Osteoblast (primary cell): ENCODE measurements at regions not wholly inside any gene's neighbourhood (a gene's known extent, or its start where the extent isn't known, plus 50 kb on each side); places are given as distances from the start of the nearest gene placed in this dataset.
A peak's percentile ranks its signal among the peaks of the same experiment; 100 is the strongest.

Source experiments
- DNase-seq: peaks from one replicate; pipeline ENCODE4 v3.0.0; 2011; ENCODE audit warnings: low spot score, mixed read lengths; ENCODE audit not compliant: insufficient read length; ENCODE audit errors: missing footprints
- H2AFZ ChIP-seq: 2 replicates; pipeline ENCODE4 v1.6.0; 2011; ENCODE audit warnings: mild to moderate bottlenecking, low read length
- H3K27ac ChIP-seq: 2 replicates; pipeline ENCODE4 v1.5.1; 2011; ENCODE audit warnings: mild to moderate bottlenecking, low read depth, low read length, moderate library complexity
- H3K27me3 ChIP-seq: 2 replicates; pipeline ENCODE4 v1.6.0; 2012; ENCODE audit warnings: mild to moderate bottlenecking, control low read depth, inconsistent platforms, low read length, moderate library complexity; ENCODE audit not compliant: insufficient read depth
- H3K36me3 ChIP-seq: 2 replicates; pipeline ENCODE4 v1.5.1; 2011; ENCODE audit warnings: mild to moderate bottlenecking, low read length, control low read depth, moderate library complexity; ENCODE audit not compliant: insufficient read depth
- H3K4me1 ChIP-seq: 2 replicates; pipeline ENCODE4 v1.5.1; 2011; ENCODE audit warnings: mild to moderate bottlenecking, low read length, control low read depth, moderate library complexity; ENCODE audit not compliant: insufficient read depth
- H3K4me2 ChIP-seq: 2 replicates; pipeline ENCODE4 v1.6.0; 2011; ENCODE audit warnings: mild to moderate bottlenecking, low read length; ENCODE audit not compliant: insufficient read depth
- H3K4me3 ChIP-seq: fragments of 200-600 bp; sonication (generic); 3 replicates; pipeline ENCODE4 v1.5.1; 2012; ENCODE audit warnings: mild to moderate bottlenecking, low read length, inconsistent platforms; ENCODE audit not compliant: insufficient read depth
- H3K79me2 ChIP-seq: 2 replicates; pipeline ENCODE4 v1.6.0; 2012; ENCODE audit warnings: mild to moderate bottlenecking, low read length, control low read depth, inconsistent platforms; ENCODE audit not compliant: insufficient read depth
- H3K9me3 ChIP-seq: 2 replicates; pipeline ENCODE4 v1.5.1; 2011; ENCODE audit warnings: low read depth, low read length, control low read depth
- H4K20me1 ChIP-seq: 2 replicates; pipeline ENCODE4 v1.6.0; 2012; ENCODE audit warnings: mild to moderate bottlenecking, low read length, control low read depth; ENCODE audit not compliant: insufficient read depth
- TF ChIP-seq, protein P1 (sequence below): IDR thresholded peaks from 2 replicates; pipeline ENCODE4 v1.5.1; 2011; ENCODE audit warnings: mild to moderate bottlenecking, low read depth, low read length, moderate library complexity; ENCODE audit errors: extremely low read depth

DNA sequence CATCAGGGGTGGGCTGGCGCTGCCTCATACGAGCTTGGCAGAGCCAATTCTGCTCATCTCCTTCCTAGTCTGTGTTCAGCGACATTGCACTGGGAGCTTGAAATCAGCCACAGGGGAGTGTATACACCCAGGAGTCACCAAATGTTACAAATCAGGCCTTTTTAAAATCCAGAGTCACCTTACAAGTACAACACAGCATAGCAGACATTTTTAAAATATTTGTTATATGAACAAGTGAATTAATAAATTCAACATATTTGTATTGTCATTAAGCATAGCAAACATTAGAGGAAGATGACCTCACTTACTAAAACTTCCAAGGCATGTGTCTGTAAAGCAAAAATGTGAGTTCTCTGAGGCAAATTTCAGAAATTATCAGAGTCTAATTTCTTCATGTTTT, 210.0 kb downstream of the HLX start:
- TF ChIP-seq, protein P1, sequence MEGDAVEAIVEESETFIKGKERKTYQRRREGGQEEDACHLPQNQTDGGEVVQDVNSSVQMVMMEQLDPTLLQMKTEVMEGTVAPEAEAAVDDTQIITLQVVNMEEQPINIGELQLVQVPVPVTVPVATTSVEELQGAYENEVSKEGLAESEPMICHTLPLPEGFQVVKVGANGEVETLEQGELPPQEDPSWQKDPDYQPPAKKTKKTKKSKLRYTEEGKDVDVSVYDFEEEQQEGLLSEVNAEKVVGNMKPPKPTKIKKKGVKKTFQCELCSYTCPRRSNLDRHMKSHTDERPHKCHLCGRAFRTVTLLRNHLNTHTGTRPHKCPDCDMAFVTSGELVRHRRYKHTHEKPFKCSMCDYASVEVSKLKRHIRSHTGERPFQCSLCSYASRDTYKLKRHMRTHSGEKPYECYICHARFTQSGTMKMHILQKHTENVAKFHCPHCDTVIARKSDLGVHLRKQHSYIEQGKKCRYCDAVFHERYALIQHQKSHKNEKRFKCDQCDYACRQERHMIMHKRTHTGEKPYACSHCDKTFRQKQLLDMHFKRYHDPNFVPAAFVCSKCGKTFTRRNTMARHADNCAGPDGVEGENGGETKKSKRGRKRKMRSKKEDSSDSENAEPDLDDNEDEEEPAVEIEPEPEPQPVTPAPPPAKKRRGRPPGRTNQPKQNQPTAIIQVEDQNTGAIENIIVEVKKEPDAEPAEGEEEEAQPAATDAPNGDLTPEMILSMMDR, result no peak
- Histone ChIP-seq H3K36me3 (no peaks in the 10 kb centered on the region), H3K4me2 (peak overlapping the region; percentile 20), H3K4me1 (peaks cover 19% of the 10 kb centered on the region), H3K9me3 (no peaks in the 10 kb centered on the region), H2AFZ (peak overlapping the region; percentile 32), H3K79me2 (no peaks in the 10 kb centered on the region), H4K20me1 (no peaks in the 10 kb centered on the region), H3K27me3 (no peaks in the 10 kb centered on the region), H3K4me3 (no peak overlapping the region), H3K27ac (peak overlapping the region; percentile 43)
- DNase-seq, result peak; percentile 27

DNA sequence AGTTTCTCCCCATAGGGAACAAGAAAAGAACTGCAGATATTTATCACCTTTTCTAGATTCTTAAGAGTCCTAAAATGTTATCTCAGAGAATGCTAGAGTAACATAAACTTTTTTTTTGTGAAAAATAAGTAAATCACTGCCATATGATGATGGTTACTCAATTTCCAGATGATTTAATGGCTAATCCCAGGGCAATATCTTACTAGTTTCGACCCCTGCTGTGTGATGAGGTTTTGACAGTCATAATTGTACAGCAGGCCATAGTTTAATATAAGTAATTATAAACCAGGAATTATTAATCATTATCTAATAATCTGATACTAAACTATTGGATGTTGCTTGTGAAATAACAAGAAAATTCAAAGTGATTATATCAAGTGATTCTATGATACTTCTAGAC, 210.6 kb downstream of the HLX start:
- Histone ChIP-seq H3K4me2 (peak overlapping the region; percentile 20), H2AFZ (peak overlapping the region; percentile 32), H4K20me1 (no peaks in the 10 kb centered on the region), H3K27ac (peak overlapping the region; percentile 43), H3K27me3 (no peaks in the 10 kb centered on the region), H3K4me3 (no peak overlapping the region), H3K4me1 (peaks cover 23% of the 10 kb centered on the region), H3K36me3 (no peaks in the 10 kb centered on the region), H3K79me2 (no peaks in the 10 kb centered on the region), H3K9me3 (no peaks in the 10 kb centered on the region)
- TF ChIP-seq, protein P1, result no peak
- DNase-seq, result peak; percentile 4

DNA sequence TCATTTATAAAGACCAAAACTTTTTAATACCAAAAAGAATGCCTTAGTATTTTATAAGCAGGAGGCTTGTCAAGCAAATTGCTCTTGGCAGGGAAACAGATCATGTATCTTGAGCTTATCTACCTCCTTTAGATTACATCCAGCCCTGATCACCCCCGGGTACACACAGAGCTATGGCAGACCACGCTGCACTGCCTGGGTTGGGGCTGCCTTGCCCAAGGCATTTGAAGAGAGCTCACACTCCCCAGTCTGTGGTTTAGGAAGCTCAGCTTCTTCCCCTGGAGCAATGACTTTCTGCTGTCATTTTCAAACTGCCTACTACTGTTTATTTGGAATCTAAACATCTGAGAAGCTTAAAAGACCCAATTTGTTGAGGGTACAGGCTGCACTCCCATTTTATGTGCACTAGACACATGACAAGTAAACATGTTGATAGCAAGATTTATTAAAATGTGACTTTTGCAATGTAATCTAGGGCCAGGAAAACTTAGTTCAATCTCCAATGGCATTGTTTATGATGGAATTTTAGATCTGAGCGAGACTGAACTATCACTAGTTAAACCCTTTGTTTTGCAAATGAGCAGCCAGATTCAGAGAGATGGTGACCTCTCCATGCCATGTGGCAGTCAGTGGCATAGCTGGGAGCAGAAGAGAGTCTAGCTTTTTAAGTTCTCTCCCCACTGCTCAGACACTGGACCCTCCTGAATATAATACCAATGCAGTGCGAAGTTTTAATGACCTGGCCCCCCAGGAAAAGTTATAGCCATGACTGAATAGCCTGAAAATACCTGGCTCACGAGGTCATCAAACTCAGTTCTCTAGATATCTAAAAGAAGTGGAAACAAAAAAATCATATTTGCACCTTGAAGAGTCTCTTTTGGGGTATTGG, 214.9 kb downstream of the HLX start:
- Histone ChIP-seq H3K4me3 (no peak overlapping the region), H3K27me3 (no peaks in the 10 kb centered on the region), H3K9me3 (no peaks in the 10 kb centered on the region), H3K36me3 (no peaks in the 10 kb centered on the region), H3K4me1 (peaks cover 45% of the 10 kb centered on the region), H3K79me2 (no peaks in the 10 kb centered on the region), H3K4me2 (no peak overlapping the region), H3K27ac (no peak overlapping the region), H2AFZ (peak overlapping the region; percentile 73), H4K20me1 (no peaks in the 10 kb centered on the region)
- TF ChIP-seq, protein P1, result no peak
- DNase-seq, result no peak

DNA sequence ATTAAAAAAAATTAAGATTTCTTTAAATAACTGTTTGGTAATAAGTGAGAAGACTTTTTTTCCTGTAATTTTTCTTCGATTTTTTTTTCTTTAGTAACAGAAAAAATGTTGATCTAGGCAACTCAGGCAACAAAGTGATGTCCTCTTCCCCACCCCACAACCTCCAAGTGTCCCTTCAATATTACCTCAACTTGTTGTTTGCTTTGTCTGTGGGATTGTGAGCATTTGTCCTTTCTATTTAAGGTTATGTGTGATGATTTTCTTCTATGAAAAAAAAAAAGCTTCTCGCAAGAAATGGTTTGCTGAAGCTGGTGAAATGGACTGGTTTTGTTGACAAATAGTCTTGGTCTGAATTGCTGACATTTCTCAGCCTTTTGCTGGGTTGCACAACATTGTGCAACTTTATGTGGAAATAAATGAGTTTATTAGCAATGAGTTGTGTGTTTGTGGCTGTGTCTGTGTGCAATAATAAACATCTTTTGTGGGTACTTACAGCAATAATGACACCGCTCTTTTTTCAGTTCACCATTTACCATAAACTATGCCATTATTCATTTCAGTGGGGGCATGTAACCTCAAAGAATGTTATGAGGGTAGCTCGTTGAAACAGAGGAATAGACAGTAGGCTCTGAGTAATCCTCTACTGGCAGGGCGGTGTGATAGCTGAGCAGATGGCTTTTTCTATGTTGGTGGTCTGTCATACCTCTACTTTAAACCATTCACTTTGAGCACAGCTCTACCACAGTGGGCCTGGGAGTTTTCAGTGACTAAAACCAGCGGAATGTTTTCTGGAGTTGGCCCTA, 218.4 kb downstream of the HLX start:
- DNase-seq, result peak; percentile 64
- no peaks in the 10 kb centered on the region for H3K79me2 ChIP-seq
- no peaks in the 10 kb centered on the region for H3K36me3 ChIP-seq
- no peaks in the 10 kb centered on the region for H3K9me3 ChIP-seq
- H3K27ac ChIP-seq, result peak overlapping the region; percentile 91
- no peaks in the 10 kb centered on the region for H3K27me3 ChIP-seq
- no peak overlapping the region for H3K4me3 ChIP-seq
- TF ChIP-seq, protein P1, result no peak
- H4K20me1 ChIP-seq, result no peaks in the 10 kb centered on the region
- peak overlapping the region; percentile 10 for H3K4me2 ChIP-seq
- peaks cover 67% of the 10 kb centered on the region for H3K4me1 ChIP-seq
- H2AFZ ChIP-seq, result no peak overlapping the region
